HG03108 (cell line): ENCODE measurements at regions not wholly inside any gene's neighbourhood (a gene's known extent, or its start where the extent isn't known, plus 50 kb on each side); places are given as distances from the start of the nearest gene placed in this dataset.
"Not testable (repeated sequence)": the region's sequence is repeated elsewhere in the genome, so short reads cannot be mapped to it uniquely, and the experiment has no call there.

Experiments
- ATAC-seq: cut with Tn5 transposase; IDR thresholded peaks from one replicate; pipeline ENCODE4 v1.9.1; 2021; ENCODE audit warnings: moderate library complexity; ENCODE audit not compliant: unreplicated experiment

DNA sequence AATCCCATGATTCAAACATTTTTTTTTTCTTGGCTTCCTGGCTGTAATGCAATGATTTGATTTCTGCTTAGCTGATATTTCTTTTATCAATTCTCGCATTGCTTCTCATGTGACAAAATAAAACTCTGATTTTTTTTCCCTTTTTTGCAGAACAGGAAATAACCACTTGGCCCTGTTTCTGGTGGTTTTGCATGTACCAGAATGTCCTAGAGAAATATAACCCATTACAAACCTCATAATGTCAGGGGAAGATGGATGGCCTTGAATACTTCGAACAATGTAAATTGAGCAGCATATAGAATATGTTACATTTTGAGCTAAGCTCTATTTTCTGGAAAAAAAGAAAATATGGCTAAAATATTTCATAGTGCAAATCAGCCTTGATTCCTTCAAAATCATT lies 275.6 kb downstream of the RAP2B start:
- no peak for ATAC-seq

DNA sequence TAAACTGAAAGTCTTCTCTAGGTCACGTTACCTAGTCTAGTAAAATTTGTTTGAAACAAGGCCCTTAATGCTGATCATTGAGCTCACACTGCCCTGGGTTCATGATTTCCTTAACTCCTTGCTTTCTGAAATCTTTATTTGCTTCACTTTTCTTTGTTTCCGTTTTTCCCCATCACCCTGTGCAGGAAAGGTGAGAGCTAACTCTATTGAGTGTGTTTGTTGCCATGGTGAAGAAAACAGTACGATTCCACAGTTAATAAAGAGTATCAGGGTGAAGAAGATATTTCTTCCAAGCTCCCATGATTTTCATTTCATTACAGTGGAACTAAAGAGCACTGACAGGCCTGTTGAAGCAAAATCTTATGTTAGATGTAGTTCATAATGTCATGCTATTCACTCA lies 276.2 kb downstream of the RAP2B start:
- no peak for ATAC-seq

DNA sequence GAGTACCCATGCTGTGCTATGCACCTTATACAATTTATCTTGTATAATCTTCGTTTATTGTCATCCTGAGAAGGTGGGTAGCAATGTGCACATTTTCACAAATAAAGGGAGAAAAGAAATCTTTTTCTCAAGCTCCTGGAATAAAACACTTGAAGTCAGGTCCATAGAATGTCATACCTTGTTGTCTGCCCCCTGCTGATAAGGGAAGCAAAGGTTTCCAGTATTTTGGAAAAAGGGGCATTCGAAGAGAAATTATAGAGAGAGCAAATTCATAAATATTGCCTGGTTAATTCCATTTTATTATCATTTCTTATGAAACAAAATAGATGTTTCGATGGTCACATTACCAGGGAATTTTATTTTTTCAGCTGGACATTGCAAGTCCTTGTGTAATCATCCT lies 277.8 kb downstream of the RAP2B start:
- ATAC-seq = no peak

DNA sequence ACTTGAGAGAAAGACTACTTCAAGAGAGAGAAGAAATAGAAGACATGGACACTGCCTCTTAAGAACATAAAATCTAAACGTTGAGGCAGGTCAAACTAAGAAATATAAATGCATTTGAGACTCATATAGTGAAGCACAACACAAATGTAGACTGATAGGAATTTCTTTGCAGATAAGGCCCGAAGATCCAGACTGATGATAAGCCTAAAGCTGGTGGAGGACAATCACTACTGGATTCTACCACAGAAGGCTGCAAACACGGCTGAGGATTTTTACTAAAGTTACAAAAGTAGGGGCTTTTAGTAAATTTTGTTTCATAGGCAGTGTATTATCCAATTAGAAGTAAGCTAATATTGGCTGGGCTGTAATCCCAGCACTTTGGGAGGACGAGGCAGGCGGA lies 278.3 kb downstream of the RAP2B start:
- no peak for ATAC-seq

DNA sequence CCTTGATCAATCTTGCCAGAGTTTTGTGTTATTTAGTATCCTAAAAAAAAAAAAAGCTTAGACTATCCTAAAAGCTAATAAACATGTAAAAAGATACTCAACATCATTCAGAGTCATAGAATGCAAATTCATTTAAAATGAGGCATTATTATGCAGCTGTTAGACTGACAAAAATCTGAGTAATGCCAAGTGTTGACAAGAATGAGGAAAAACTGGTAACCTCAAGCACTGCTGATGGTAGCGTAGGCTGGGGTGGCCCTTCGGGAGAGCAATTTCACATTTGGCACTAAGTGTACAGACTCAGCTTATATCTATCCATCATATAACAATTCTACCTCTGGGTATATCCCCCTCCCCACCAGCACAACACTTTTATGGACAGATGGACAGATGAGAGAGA lies 280.4 kb downstream of the RAP2B start:
- ATAC-seq = no peak

DNA sequence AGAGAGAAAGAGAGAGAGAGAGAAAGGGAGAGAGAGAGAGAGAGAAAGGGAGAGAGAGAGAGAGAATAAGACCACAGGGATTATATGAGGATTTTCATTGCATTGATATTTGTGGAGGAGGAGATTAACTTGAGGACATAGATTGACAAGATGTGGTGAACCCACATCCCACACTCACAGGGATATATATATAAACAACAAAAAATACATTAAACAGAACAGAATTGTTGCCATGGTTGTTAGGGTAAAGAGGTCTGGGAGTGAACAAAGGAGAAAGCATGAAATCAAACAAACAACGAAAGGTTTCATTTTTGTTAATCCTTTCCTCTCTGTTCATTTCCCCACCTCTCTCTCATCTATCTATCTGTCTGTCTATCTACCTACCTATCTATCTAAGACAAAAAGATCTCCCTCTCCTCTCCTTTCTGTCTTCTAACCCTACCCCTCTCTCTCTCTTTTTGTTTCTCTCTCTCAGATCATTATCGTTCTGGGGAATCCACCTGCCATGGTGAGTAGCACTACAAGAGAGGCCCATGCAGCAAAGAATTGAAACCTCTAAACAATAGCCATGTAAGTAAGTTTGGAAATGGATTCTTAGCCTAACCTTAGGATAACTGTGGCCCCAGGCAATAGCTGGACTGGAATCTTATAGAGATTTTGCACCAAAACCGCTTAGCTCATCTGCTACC lies 280.9 kb downstream of the RAP2B start:
- no peak for ATAC-seq

DNA sequence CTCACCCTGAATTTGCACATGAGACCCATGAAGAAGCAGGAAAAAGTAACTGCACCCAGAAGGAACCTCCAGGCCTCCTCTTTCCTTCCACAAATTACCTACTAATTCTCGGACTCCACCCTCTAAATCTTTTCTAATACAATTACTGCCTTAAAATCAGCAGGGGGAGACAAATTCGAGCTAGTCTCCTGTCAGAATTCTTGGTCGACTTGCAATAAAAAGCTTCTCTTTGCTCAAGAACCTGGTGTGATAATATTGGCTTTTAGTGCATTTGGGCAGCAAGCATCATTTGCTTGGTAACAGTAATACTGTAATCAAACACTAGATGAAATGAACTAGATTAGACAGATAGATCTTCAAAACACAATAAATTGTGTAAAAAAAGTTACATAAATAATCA lies 281.9 kb downstream of the RAP2B start:
- ATAC-seq = no peak

DNA sequence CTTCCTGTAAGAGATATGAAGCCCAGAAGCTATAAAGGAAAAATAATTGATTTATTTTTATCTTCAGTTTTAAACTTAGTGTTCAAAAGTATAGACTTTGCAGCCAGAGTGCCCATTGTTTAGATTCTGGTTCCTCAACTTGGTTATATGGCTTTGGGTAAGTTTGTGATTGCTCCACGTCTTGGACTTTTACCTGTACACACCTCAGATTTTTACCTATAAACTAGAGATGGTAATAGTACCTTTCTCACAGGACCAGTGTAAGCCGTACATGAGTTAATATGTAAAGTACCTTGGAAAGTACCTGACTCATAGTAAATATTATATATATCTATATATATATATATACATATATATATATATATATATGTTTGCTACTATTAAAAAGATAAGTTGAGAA lies 283.8 kb downstream of the RAP2B start:
- no peak for ATAC-seq

DNA sequence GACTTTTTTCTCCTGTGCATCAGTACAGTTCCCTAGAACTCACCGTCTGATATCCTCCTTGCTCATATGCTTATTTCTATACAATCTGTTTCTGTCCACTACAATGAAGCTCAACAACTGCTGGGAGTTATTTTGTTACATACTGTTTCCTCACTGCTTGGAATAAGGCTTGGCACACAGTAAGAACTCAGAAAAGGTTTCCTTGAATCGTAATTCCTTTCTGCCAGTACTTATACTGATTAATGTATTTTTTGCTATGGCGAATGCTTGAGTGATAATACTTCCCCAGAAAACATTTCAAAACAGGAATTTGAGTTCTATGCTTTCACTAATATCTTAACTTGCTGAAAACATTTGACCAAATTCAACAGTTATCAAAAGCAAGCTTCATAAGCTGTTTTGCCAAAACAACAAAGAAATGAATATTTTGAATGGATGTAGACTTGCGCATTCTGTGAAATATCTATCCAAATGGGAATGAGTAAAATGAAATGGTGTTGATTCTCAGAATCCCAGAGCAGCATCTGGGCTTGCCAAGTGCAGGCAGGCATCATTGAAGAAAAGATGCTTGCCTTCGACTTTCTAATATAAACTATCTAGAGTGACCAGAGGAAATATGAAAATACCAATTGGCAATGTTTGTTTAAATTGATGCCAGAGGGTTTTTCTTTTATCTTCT lies 286.3 kb downstream of the RAP2B start:
- ATAC-seq = no peak

DNA sequence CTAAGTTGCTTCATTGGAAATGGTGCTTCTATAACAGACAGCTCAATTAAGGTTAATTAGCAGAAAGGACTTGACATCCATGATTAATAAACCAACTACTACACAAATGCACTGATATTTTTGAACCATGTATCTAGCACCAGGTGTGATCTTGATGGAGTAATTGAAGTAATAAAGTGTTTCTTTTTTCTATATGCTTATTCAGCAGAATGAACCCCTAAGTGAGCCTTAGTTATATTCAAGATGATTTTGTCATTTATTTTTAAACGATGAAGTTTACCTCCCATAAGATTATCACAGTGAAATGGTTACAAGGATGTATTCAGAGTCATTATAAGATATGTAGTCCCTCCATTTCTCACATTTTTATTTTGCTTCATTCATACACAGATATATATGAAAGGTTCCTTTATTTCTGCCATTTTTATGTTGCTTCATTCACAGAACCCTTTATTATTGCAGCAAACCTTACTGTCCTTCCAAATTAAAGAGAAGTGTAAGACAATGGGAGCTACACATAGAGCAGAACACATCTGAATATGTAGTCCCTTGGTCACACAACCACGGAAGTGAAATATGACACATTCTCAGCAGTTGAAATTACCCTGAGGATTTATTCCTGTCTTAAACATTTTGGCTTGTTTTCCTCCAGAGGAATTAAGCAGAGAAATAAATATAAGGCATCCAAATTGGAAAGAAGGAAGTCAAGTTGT lies 295.0 kb downstream of the RAP2B start:
- ATAC-seq = no peak

DNA sequence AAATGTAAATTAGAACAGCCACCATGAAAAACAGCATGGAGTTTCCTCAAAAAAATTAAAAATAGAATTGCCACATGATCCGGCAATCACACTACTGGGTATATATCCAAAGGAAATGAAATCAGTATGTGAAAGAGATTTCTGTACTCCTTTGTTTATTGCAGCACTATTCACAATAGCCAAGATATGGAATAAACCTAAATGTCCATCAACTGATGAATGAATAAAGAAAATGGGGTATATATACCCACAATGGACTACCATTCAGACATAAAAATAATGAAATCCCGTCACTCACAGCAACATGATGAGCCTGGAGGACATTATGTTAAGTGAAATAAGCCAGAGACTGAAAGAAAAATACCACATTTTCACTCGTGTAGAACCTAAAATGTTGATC lies 296.9 kb downstream of the RAP2B start:
- no peak for ATAC-seq

DNA sequence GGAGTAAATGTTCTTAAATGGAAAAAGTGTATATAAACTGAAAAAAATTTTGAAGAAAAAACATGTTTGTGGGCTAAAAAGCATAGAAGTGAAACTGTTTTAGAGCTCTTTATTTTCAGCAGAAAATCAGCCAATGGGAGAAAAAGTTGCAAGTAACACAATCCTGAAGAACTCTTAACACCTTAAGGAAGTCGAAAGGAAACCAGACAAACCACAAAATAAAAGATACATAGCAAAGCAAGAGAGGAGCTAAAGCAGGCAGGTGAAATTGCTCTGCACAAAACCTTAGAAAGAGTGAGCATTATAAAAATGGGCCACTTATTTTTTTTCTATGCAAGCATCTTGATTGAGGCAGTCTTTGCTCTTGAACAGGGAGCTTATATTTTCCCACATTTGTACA lies 300.5 kb downstream of the RAP2B start:
- ATAC-seq = no peak

DNA sequence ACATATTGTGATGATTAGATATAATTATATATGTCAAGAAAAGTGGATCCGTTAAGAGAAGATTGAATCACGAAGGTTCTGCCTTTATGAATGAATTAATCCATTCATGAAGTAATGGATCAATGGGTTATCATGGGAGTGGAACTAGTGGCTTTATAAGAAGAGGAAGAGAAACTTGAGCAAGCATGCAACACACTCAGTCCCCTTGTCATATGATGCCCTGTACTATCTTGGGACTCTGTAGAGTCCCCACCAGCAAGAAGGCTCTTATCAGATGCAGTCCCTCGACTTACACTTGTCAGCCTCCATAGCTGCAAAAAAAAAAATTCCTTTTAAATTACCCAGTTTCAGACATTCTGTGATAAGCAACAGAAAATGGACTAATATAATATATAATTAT lies 301.9 kb downstream of the RAP2B start:
- peak; percentile 96 for ATAC-seq

DNA sequence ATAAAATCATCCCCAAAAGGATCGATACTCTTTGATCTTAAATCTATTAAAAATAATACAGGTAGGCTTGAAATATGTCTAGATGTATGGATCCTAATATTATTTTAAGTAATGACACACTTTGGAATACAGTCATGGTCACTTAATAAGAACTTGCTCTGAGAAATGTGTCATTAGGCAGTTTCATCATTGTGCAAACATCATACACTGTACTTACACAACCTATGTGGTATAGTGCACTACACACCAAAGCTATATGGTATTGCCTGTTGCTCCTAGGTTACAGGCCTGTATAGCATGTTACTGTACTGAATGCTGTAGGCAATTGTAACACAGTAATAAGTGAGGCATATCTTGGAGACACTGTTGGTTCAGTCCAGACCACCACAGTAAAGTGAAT lies 307.1 kb downstream of the RAP2B start:
- no peak for ATAC-seq

DNA sequence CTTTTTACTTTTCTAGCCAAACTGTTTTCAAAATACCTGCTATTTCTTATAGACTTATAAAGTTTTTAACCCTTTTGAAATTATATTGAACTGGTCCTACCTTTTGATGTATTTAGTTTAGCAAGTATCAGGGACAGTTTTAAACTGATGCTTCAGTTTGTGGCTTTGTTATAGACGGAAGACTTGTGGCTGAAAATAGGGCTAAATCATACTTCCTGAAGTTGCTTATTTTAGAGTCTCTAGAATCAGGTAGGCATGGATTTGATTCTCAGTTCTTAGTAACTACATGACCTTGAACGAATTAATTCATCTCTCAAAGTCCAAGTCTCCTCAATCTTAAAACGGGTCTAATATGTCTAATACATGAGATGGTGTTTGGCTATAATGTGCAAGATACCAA lies 322.8 kb downstream of the RAP2B start:
- ATAC-seq = no peak

DNA sequence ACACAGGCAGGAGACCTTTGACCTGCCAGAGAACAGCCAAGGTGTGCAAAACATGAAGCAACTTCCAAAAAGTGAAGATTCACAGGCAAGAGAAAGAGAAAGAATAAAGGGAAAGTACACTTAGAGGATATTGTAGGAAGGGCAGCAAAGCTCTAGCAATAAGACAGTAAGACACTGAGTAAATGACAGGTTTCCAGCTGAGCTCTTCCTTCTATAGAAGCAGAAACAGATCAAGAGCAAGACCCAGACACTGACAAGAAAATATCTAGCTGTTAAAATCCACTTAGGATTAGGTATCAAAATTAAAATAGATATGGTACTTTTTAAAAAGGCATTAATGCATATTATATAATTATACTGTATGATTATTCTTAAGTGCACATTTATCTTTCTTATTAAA lies 333.4 kb downstream of the RAP2B start:
- ATAC-seq = no peak

DNA sequence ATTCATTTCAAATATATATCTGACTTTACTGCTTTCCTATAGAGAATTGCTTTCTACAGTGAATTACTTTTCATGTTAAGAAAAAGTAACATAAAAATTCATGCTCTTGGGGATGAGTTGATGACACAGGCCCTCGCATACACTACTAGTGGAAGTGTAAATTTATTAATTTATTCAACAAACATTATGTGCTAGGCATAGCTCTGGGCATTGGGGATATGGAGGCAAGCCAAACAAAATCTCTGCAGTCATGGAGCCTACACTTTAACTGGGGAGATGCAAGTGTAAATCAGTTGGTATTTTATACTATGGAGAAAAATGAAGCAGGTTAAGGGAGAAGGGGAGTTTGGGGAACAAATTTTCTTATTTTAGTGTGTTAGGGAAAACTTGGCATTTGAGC lies 340.7 kb downstream of the RAP2B start:
- ATAC-seq = no peak

DNA sequence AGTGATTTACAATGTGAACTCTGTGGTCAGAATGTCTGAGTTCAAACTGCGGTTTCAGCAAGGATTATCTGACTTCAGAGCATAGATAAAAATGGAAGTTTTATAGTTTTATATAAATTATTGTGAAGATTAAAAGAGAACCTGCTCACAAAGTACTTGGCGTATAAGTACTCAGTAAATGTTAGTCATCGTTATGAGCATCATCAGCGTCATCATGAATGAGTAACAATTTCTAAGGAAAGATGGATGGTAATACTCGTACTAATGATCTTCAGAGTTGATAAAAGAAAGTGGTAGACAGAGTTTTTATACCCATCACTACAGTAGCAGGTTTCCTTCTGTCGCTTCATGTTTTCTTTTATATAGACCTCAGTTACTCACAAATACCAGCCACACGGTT lies 341.8 kb downstream of the RAP2B start:
- no peak for ATAC-seq

DNA sequence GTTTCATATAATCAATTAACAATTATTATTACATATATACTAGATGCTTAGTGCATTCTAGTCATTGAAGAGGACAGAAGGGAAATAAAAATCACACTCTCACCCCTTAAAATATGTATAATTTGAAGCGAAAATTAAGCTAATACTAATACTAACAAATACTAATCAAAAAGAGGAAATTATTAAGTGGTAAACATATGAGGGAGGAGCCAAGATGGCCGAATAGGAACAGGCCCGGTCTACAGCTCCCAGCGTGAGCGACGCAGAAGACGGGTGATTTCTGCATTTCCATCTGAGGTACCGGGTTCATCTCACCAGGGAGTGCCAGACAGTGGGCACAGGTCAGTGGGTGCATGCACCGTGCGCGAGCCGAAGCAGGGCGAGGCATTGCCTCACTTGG lies 344.2 kb downstream of the RAP2B start:
- not testable (repeated sequence) for ATAC-seq

DNA sequence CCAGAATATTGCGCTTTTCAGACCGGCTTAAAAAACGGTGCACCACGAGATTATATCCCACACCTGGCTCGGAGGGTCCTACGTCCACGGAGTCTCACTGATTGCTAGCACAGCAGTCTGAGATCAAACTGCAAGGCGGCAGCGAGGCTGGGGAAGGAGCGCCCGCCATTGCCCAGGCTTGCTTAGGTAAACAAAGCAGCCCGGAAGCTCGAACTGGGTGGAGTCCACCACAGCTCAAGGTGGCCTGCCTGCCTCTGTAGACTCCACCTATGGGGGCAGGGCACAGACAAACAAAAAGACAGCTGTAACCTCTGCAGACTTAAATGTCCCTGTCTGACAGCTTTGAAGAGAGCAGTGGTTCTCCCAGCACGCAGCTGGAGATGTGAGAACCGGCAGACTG lies 344.7 kb downstream of the RAP2B start:
- not testable (repeated sequence) for ATAC-seq

DNA sequence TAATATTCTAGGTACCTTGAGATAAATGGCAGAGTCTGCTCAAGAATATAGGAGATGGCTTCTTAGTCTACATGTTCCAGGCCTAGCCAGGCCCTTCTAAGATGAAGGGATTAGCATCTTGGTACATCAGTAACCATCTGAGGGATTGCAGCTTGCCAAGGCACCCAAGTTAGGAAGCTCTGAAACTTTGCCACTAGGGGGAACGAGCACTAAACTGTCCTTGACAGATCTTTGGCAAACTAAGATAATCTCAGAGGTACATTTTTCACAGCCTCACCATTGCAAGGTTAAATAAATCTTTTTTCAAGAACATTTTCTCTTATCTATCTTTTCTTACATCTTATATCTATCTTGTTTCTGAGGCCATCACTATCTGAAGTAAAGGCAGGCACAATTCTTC lies 351.2 kb downstream of the RAP2B start:
- no peak for ATAC-seq

DNA sequence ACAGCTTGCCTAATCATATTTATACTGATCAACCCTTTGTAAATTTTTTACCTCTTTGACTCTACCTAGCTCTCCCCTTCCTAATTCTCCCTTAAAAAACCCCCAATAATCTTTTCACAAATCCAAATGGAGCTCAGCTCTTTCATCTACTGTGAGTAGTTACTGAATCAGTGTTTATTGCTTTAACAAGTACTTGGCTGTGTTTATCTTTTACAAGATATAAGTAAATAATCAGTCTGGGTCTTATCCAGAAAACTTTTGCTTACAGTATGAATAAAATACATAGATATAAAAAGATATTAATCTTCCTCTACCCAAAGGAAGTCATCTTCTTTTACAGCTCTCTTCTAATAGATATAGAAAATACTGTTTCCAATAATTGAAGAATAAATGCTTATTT lies 366.4 kb downstream of the RAP2B start:
- no peak for ATAC-seq
